ENCODE measurements at regions not wholly inside any gene's neighbourhood (a gene's known extent, or its start where the extent isn't known, plus 50 kb on each side); places are given as distances from the start of the nearest gene placed in this dataset.

DNA sequence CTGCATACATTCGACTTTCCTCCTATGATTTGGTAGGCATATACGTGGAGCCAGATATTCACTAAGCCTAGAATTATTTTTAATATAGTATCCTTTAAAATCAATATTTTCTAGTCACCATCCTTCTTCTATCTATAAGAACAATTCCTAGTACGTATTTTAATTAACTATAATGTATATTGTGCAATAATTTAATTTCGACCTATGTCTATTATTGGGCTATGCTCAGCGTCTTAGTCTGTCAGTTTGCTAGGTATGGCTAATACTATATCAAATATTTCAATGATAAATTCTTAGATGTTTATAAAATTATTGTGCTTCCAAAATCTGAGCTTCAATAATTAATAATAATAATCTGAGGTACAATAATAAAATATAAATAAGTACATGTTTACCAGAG, 705.3 kb downstream of the PRELID2 start:
- Mint-ChIP-seq H3K27ac (ENCODE audit: unreplicated experiment) (no peak overlapping the region), H3K36me3 (ENCODE audit: insufficient read depth, unreplicated experiment) (no peaks in the 10 kb centered on the region), H3K27me3 (ENCODE audit: insufficient read depth, unreplicated experiment) (no peaks in the 10 kb centered on the region), H3K4me3 (ENCODE audit: unreplicated experiment) (no peak overlapping the region), H3K4me1 (ENCODE audit: low read depth, unreplicated experiment) (no peaks in the 10 kb centered on the region), H3K9me3 (ENCODE audit: unreplicated experiment) (no peaks in the 10 kb centered on the region)
- Histone ChIP-seq H3K4me1 (no peaks in the 10 kb centered on the region), H3K36me3 (ENCODE audit: control insufficient read depth, insufficient read depth, low read length) (no peaks in the 10 kb centered on the region), H3K9me3 (no peaks in the 10 kb centered on the region), H3K4me3 (ENCODE audit: low read depth, low read length) (no peak overlapping the region), H3K27me3 (replicated peaks; ENCODE audit: control insufficient read depth, insufficient read depth, low read length) (no peaks in the 10 kb centered on the region)
- CTCF ChIA-PET: no interaction called here
- TF ChIP-seq, protein P1, sequence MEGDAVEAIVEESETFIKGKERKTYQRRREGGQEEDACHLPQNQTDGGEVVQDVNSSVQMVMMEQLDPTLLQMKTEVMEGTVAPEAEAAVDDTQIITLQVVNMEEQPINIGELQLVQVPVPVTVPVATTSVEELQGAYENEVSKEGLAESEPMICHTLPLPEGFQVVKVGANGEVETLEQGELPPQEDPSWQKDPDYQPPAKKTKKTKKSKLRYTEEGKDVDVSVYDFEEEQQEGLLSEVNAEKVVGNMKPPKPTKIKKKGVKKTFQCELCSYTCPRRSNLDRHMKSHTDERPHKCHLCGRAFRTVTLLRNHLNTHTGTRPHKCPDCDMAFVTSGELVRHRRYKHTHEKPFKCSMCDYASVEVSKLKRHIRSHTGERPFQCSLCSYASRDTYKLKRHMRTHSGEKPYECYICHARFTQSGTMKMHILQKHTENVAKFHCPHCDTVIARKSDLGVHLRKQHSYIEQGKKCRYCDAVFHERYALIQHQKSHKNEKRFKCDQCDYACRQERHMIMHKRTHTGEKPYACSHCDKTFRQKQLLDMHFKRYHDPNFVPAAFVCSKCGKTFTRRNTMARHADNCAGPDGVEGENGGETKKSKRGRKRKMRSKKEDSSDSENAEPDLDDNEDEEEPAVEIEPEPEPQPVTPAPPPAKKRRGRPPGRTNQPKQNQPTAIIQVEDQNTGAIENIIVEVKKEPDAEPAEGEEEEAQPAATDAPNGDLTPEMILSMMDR (IDR thresholded peaks at IDR 0.05; ENCODE audit: insufficient read depth in 1 of 2, low read depth in 1 of 2, low read length in 1 of 2, severe bottlenecking in 1 of 2, unreplicated experiment in 1 of 2): no peak
- no peak for DNase-seq
- POLR2A ChIA-PET: no interaction called here
- BruUV-seq (replicated peaks): no TSS peak
- intact Hi-C loops (cut with micrococcal nuclease; ENCODE audit: unreplicated experiment): no loop called here

- intact Hi-C loops (cut with micrococcal nuclease; ENCODE audit: unreplicated experiment): no loop called here
- H3K9me3 Mint-ChIP-seq (ENCODE audit: unreplicated experiment): no peaks in the 10 kb centered on the region
- H3K4me3 Mint-ChIP-seq (ENCODE audit: unreplicated experiment): no peak overlapping the region
- H3K9me3 ChIP-seq: no peaks in the 10 kb centered on the region
- ChIA-PET CTCF (no interaction called here), POLR2A (no interaction called here)
- no peaks in the 10 kb centered on the region for H3K36me3 Mint-ChIP-seq (ENCODE audit: insufficient read depth, unreplicated experiment)
- TF ChIP-seq, protein P1 (IDR thresholded peaks at IDR 0.05; ENCODE audit: insufficient read depth in 1 of 2, low read depth in 1 of 2, low read length in 1 of 2, severe bottlenecking in 1 of 2, unreplicated experiment in 1 of 2): no peak
- no peaks in the 10 kb centered on the region for H3K36me3 ChIP-seq (ENCODE audit: control insufficient read depth, insufficient read depth, low read length)
- DNase-seq: no peak
- H3K4me1 Mint-ChIP-seq (ENCODE audit: low read depth, unreplicated experiment): no peaks in the 10 kb centered on the region
- no peak overlapping the region for H3K4me3 ChIP-seq (ENCODE audit: low read depth, low read length)
- no TSS peak for BruUV-seq (replicated peaks)
- no peaks in the 10 kb centered on the region for H3K27me3 ChIP-seq (replicated peaks; ENCODE audit: control insufficient read depth, insufficient read depth, low read length)
- no peak overlapping the region for H3K27ac Mint-ChIP-seq (ENCODE audit: unreplicated experiment)
- no peaks in the 10 kb centered on the region for H3K4me1 ChIP-seq
- no peaks in the 10 kb centered on the region for H3K27me3 Mint-ChIP-seq (ENCODE audit: insufficient read depth, unreplicated experiment)
Measured at GRCh38 chr5:145124806-145125205, 710.3 kb downstream of the PRELID2 start.

DNA sequence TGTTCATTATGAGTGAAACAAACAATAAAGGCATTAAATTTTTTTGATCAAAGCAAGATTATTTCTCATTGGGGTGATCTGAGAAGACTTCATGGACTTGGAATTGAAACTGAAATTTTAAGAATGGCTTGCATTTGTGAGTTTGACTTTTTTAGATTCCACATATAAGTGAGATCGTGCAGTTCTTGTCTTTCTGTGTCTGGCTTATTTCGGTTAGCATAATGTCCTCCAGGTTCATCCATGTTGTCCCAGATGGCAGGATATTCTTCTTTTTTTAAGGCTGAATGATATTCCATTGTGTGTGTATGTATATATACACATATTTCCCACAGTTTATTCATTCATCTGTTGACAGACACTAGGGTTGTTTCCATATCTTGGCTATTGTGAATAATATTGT, 716.5 kb downstream of the PRELID2 start:
- no TSS peak for BruUV-seq (replicated peaks)
- no peaks in the 10 kb centered on the region for H3K9me3 Mint-ChIP-seq (ENCODE audit: unreplicated experiment)
- POLR2A ChIA-PET: no interaction called here

More for the DNA sequence above, 716.5 kb downstream of the PRELID2 start:
- Mint-ChIP-seq H3K27ac (ENCODE audit: unreplicated experiment) (no peak overlapping the region), H3K36me3 (ENCODE audit: insufficient read depth, unreplicated experiment) (no peaks in the 10 kb centered on the region), H3K4me1 (ENCODE audit: low read depth, unreplicated experiment) (no peaks in the 10 kb centered on the region), H3K27me3 (ENCODE audit: insufficient read depth, unreplicated experiment) (peaks cover 6% of the 10 kb centered on the region), H3K4me3 (ENCODE audit: unreplicated experiment) (no peak overlapping the region)
- DNase-seq: no peak
- CTCF ChIA-PET: no interaction called here
- Histone ChIP-seq H3K27me3 (replicated peaks; ENCODE audit: control insufficient read depth, insufficient read depth, low read length) (no peaks in the 10 kb centered on the region), H3K4me3 (ENCODE audit: low read depth, low read length) (no peak overlapping the region), H3K36me3 (ENCODE audit: control insufficient read depth, insufficient read depth, low read length) (no peaks in the 10 kb centered on the region), H3K9me3 (no peaks in the 10 kb centered on the region), H3K4me1 (no peaks in the 10 kb centered on the region)
- intact Hi-C loops (cut with micrococcal nuclease; ENCODE audit: unreplicated experiment): no loop called here
- TF ChIP-seq, protein P1 (IDR thresholded peaks at IDR 0.05; ENCODE audit: insufficient read depth in 1 of 2, low read depth in 1 of 2, low read length in 1 of 2, severe bottlenecking in 1 of 2, unreplicated experiment in 1 of 2): no peak
